ENCODE measurements at regions not wholly inside any gene's neighbourhood (a gene's known extent, or its start where the extent isn't known, plus 50 kb on each side); places are given as distances from the start of the nearest gene placed in this dataset.

- H3K4me1 ChIP-seq = no peaks in the 10 kb centered on the region
- H3K36me3 ChIP-seq = no peaks in the 10 kb centered on the region
- no peak overlapping the region for H3K9ac ChIP-seq
- H3K9me3 ChIP-seq = no peaks in the 10 kb centered on the region
- no peak overlapping the region for H3K4me3 ChIP-seq
- no peaks in the 10 kb centered on the region for H4K20me1 ChIP-seq
- H3K4me2 ChIP-seq = no peak overlapping the region
- no peaks in the 10 kb centered on the region for H3K27me3 ChIP-seq
- no peak for TF ChIP-seq Cebpa-rat (IDR thresholded peaks at IDR 0.05)
- no peak overlapping the region for H3K27ac ChIP-seq
These were observed 399.8 kb downstream of the SLC6A15 start for GRCh38 chr12:84512751-84513150.

- Histone ChIP-seq H3K9ac (no peak overlapping the region), H4K20me1 (no peaks in the 10 kb centered on the region), H3K27me3 (no peaks in the 10 kb centered on the region), H3K36me3 (no peaks in the 10 kb centered on the region), H3K27ac (no peak overlapping the region), H3K4me2 (no peak overlapping the region), H3K4me3 (no peak overlapping the region), H3K4me1 (no peaks in the 10 kb centered on the region), H3K9me3 (no peaks in the 10 kb centered on the region)
- TF ChIP-seq Cebpa-rat (IDR thresholded peaks at IDR 0.05) = no peak
These were observed 403.7 kb downstream of the SLC6A15 start for GRCh38 chr12:84508851-84509260.

DNA sequence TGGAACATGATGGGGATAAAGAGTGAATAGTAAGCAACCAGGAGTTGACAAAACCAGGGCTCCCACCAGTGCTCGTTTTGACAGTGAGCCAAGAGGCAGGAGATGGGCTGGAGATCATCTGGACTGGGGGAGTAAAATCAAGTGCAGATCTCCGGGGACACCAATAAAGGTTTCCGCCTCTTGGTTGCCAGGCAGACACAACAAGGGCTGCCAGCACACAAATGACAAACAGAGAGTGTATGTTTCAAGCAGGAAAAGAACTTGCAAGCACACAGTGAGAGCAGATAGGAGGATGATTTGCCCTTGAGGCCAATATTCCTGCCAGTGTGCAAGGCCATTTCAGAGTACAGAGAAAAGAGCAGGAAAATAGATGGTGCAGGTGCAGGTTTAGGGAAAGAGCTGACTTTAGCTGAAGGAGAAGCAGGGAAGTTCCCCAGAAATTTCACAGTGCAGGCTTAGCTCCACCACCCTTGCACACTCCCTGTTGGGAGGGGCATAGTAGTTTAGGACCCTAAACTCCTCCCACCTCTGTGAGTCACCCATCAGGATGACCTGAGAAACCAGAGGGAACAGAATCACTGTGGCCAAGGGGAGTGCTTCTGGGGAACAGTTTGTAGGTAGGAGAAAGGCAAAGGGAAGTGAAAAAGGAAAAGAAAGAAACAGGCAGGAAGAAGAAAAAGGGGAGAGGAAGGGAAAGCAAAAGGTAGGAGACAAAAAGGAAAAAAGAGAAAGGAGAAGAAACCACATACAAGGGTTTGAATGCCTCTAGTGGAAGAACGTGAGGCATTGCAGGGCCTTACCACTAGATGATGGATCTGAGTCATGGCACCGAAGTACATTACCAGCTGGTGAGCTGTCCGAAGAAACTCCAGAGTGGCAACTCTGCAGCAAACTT lies 404.4 kb downstream of the SLC6A15 start:
- Histone ChIP-seq H3K4me1 (no peaks in the 10 kb centered on the region), H3K27me3 (no peaks in the 10 kb centered on the region), H3K9ac (no peak overlapping the region), H3K27ac (no peak overlapping the region), H4K20me1 (no peaks in the 10 kb centered on the region), H3K4me2 (no peak overlapping the region), H3K4me3 (no peak overlapping the region), H3K36me3 (no peaks in the 10 kb centered on the region), H3K9me3 (no peaks in the 10 kb centered on the region)
- TF ChIP-seq Cebpa-rat (IDR thresholded peaks at IDR 0.05) = no peak

- no peak overlapping the region for H3K9ac ChIP-seq
- H3K4me3 ChIP-seq = no peak overlapping the region
- no peaks in the 10 kb centered on the region for H4K20me1 ChIP-seq
- no peak for TF ChIP-seq Cebpa-rat (IDR thresholded peaks at IDR 0.05)
- H3K27me3 ChIP-seq = no peaks in the 10 kb centered on the region
- H3K4me2 ChIP-seq = no peak overlapping the region
- H3K27ac ChIP-seq = no peak overlapping the region
- no peaks in the 10 kb centered on the region for H3K9me3 ChIP-seq
- H3K36me3 ChIP-seq = no peaks in the 10 kb centered on the region
- no peaks in the 10 kb centered on the region for H3K4me1 ChIP-seq
These were observed 406.3 kb downstream of the SLC6A15 start for GRCh38 chr12:84506282-84506681.

- Histone ChIP-seq H3K9ac (no peak overlapping the region), H3K27me3 (no peaks in the 10 kb centered on the region), H3K9me3 (no peaks in the 10 kb centered on the region), H3K36me3 (no peaks in the 10 kb centered on the region), H3K27ac (no peak overlapping the region), H4K20me1 (no peaks in the 10 kb centered on the region), H3K4me1 (no peaks in the 10 kb centered on the region), H3K4me3 (no peak overlapping the region), H3K4me2 (no peak overlapping the region)
- TF ChIP-seq Cebpa-rat (IDR thresholded peaks at IDR 0.05) = no peak
These were observed 409.5 kb downstream of the SLC6A15 start for GRCh38 chr12:84502907-84503787.

DNA sequence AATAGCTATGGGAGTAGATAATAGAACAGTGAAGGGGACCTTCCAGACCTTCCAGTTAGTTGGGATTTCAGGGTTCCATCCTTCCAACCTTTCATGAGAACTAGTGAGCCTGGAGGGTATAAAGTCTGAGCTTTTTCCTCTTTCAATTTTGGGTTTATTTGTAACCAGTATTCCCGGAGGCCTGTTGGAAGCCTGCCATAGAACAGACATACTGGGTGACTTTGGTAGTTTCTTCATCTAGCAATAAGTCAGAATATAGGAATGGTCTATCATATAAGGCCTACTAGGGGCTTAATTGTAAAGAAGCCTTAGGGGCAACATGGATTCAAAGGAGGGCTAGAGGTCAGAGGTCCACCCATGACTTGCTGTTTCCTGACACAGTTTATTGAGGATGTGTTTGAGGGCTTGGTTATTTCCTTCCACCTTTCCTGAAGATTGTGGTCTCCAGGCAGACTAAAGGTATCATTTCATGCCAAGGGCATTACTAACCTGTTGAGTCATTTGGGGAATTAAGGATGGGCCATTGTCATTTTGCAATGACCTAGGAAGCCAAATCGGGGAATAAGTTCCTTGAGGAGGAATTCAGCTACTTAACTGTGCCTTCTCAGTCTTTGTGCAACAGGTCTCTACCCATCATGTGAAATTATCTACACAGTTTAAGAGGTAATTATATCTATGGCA lies 410.3 kb downstream of the SLC6A15 start:
- no peak for TF ChIP-seq Cebpa-rat (IDR thresholded peaks at IDR 0.05)
- H3K4me2 ChIP-seq = no peak overlapping the region
- no peaks in the 10 kb centered on the region for H3K9me3 ChIP-seq
- H3K4me3 ChIP-seq = no peak overlapping the region
- H3K9ac ChIP-seq = no peak overlapping the region
- no peaks in the 10 kb centered on the region for H3K36me3 ChIP-seq
- no peaks in the 10 kb centered on the region for H3K4me1 ChIP-seq
- no peaks in the 10 kb centered on the region for H4K20me1 ChIP-seq
- no peak overlapping the region for H3K27ac ChIP-seq
- H3K27me3 ChIP-seq = no peaks in the 10 kb centered on the region

GRCh38 chr12:84497819-84498218 lies 414.8 kb downstream of the SLC6A15 start:
- no peak for TF ChIP-seq Cebpa-rat (IDR thresholded peaks at IDR 0.05)

DNA sequence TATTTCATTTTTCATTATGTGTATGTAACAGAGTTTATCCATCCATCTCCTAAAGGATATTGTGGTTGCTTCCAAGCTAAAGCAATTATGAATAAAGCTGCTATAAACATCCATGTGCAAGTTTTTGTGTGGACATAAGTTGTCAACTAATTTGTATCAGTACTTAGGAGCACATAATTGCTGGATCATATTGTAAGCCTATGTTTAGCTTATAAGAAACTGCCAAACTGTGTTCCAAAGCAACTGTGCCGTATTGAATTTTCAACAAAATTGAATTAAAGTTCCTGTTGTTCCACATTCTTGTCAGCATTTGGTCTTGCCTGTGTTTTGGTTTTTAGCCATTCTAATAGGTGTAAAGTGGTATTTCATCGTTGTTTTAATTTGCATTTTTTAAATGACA lies 416.9 kb downstream of the SLC6A15 start:
- Histone ChIP-seq H3K4me3 (no peak overlapping the region), H3K4me1 (no peaks in the 10 kb centered on the region), H3K9ac (no peak overlapping the region), H3K27ac (no peak overlapping the region), H4K20me1 (no peaks in the 10 kb centered on the region), H3K36me3 (no peaks in the 10 kb centered on the region), H3K4me2 (no peak overlapping the region), H3K9me3 (no peaks in the 10 kb centered on the region), H3K27me3 (no peaks in the 10 kb centered on the region)
- no peak for TF ChIP-seq Cebpa-rat (IDR thresholded peaks at IDR 0.05)

More at GRCh38 chr12:84497819-84498218, 414.8 kb downstream of the SLC6A15 start:
- H3K36me3 ChIP-seq = no peaks in the 10 kb centered on the region
- H3K27ac ChIP-seq = no peak overlapping the region
- no peak overlapping the region for H3K9ac ChIP-seq
- H3K4me3 ChIP-seq = no peak overlapping the region
- H3K4me2 ChIP-seq = no peak overlapping the region
- no peaks in the 10 kb centered on the region for H4K20me1 ChIP-seq
- no peaks in the 10 kb centered on the region for H3K4me1 ChIP-seq
- H3K27me3 ChIP-seq = no peaks in the 10 kb centered on the region
- no peaks in the 10 kb centered on the region for H3K9me3 ChIP-seq

DNA sequence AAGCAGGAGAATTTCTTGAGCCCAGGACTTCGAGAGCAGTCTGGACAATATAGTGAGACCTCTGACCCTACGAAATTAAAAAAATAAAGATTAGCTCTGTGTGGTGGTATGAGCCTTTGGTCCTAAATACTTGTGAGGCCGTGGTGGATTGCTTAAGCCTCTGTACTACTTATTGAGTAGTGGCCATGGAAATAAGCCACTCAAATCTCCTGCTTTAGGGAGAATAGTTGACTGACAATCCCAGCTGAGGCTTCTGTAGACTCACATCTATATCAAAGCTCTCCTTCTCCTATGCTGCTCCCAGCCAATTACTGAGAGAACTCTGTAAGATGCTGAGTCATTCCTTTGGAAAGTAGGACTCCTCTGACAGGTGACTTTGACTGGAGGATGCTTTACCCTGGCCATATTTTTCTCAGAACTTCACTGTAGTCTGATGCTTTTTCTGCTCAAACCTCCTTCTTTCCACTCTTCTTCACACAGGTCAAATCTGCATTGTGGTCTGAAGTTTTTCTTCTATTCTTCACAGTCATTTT lies 420.2 kb downstream of the SLC6A15 start:
- no peaks in the 10 kb centered on the region for H3K27me3 ChIP-seq
- no peak overlapping the region for H3K4me2 ChIP-seq
- no peaks in the 10 kb centered on the region for H3K4me1 ChIP-seq
- no peak overlapping the region for H3K27ac ChIP-seq
- TF ChIP-seq Cebpa-rat (IDR thresholded peaks at IDR 0.05) = no peak
- no peaks in the 10 kb centered on the region for H3K36me3 ChIP-seq
- H3K4me3 ChIP-seq = no peak overlapping the region
- H4K20me1 ChIP-seq = no peaks in the 10 kb centered on the region
- H3K9me3 ChIP-seq = no peaks in the 10 kb centered on the region
- no peak overlapping the region for H3K9ac ChIP-seq
